Spinal cord (tissue), 9 donors: ENCODE measurements at regions not wholly inside any gene's neighbourhood (a gene's known extent, or its start where the extent isn't known, plus 50 kb on each side); places are given as distances from the start of the nearest gene placed in this dataset.
A peak's percentile ranks its signal among the peaks of the same experiment; 100 is the strongest.
"Not testable (repeated sequence)": the region's sequence is repeated elsewhere in the genome, so short reads cannot be mapped to it uniquely, and the experiment has no call there.

ENCODE experiments used
- DNase-seq, 6 donors: peaks; one replicate each; pipeline versions ENCODE4 v3.0.0 to v3.0.0-alpha.2; 2013 to 2015; ENCODE audit warnings: low spot score in 6 of 6, low read depth in 4 of 6
- H3K27ac ChIP-seq: one replicate; pipeline ENCODE4 v1.5.1; 2013; ENCODE audit warnings: low read depth, low read length, control low read depth
- H3K27me3 ChIP-seq: one replicate; pipeline ENCODE4 v1.6.1; 2013; ENCODE audit warnings: low read length; ENCODE audit not compliant: control insufficient read depth, insufficient read depth
- H3K36me3 ChIP-seq: one replicate; pipeline ENCODE4 v1.6.1; 2013; ENCODE audit warnings: low read length; ENCODE audit not compliant: control insufficient read depth, insufficient read depth
- H3K4me1 ChIP-seq: one replicate; pipeline ENCODE4 v1.6.1; 2013; ENCODE audit warnings: low read length; ENCODE audit not compliant: control insufficient read depth, insufficient read depth
- H3K4me3 ChIP-seq: one replicate; pipeline ENCODE4 v1.5.1; 2013; ENCODE audit warnings: low read depth, low read length, control low read depth
- H3K9me3 ChIP-seq: one replicate; pipeline ENCODE4 v1.6.1; 2013; ENCODE audit warnings: low read length; ENCODE audit not compliant: control insufficient read depth, insufficient read depth
- WGBS: methylation state at CpG from one replicate; pipeline ENCODE4 v1.1.5; 2013; ENCODE audit warnings: missing lambda C conversion rate; ENCODE audit not compliant: insufficient coverage; 5-methylcytosine and 5-hydroxymethylcytosine counted together
- donor health status: healthy.

DNA sequence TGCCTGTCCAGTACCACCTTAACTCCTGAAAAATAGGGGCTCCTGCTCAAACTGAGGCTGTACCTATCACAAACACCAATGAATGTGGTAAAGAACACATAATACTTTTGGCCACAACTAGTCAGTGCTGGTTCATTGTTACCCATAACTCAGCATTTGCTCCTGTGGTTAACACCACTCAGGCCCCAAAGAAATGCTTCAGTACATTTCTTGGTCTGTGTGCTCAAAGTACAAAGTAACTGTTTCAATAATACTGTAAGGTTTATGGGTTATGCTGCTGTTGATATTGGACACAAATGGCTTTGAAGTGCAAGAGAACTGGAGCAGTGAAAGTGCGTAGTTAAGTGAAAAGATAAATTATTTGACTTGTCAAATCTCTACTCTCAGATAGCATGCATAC is 95.0 kb upstream of the TACR1 start:
- Histone ChIP-seq H3K9me3 (no peaks in the 10 kb centered on the region), H3K27me3 (no peaks in the 10 kb centered on the region), H3K36me3 (no peaks in the 10 kb centered on the region), H3K4me3 (no peak overlapping the region), H3K27ac (no peak overlapping the region), H3K4me1 (no peaks in the 10 kb centered on the region)
- no peak for DNase-seq
- no CpG with 5 or more reads among the region's 1 CpG for WGBS

DNA sequence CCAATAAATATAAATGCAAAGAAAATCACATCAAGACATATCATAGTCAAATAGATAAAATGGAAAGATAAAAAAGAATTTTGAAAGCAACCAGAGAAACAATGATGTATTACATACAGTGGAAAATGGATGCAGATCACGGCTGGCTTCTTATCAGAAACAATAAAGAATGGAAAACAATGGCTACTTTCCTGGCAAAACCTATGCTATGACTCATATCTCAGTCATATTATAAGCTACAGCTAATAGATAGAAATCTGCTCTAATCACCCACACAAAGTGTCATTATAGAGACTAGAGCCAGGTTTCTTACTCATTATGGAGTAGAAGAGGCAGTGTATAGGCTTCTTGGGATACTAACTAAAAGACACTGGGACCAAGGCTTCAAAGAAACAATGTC is 93.5 kb upstream of the TACR1 start:
- Histone ChIP-seq H3K27ac (no peak overlapping the region), H3K27me3 (no peaks in the 10 kb centered on the region), H3K36me3 (no peaks in the 10 kb centered on the region), H3K9me3 (no peaks in the 10 kb centered on the region), H3K4me3 (no peak overlapping the region), H3K4me1 (no peaks in the 10 kb centered on the region)
- no peak for DNase-seq
- no CpG with 5 or more reads among the region's 1 CpG for WGBS

DNA sequence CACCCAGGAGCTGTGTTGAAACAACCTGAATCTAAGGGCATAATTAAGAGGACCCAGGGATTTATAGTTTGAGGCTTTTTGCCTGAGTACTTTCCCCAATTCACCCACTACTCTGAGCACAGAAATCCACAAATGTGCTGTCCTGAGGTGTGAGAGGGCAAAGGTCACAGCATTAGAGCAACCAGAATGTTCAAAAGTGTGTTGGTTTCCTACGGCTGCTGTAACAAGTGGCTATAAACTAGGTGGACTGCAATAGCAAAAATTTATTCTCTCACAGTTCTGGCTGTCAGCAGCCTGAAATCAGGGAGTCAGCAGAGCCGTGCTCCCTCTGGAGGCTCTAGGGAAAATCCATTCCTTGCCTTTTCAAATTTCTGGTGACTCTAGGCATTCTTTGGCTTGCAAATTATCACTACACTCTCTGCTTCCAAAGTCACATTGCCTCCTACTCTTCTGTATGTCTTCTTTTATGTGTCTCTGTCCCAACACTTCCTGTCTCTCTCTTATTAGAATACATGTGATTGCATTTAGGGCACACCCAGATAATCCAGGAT is 91.4 kb upstream of the TACR1 start:
- no peak overlapping the region for H3K27ac ChIP-seq
- no peaks in the 10 kb centered on the region for H3K36me3 ChIP-seq
- H3K4me1 ChIP-seq, result no peaks in the 10 kb centered on the region
- H3K4me3 ChIP-seq, result no peak overlapping the region
- no peaks in the 10 kb centered on the region for H3K27me3 ChIP-seq
- no peaks in the 10 kb centered on the region for H3K9me3 ChIP-seq
- WGBS, result 42% methylated on average over 2 of the region's 2 CpGs
- DNase-seq, result peak in 2 of 6 donors; percentile 40 to 50

DNA sequence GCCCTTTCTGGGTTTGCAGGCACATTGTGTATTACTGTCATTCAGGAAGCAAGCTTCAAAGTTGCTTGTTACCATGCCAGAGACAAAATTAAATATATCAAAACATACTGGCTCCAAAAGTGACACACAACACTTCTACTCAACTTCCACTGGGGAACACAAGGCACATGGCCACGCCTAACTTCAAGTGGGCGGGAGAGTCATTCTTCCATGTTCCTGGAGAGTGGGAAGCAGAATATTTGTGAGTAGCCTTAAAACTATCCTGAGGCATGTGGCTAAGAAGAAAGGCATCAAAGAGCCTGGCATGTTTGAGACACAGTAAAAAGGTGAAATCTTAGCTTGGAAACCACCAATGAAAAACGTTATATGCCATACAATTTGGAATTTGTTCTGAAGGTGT is 90.5 kb upstream of the TACR1 start:
- Histone ChIP-seq H3K36me3 (no peaks in the 10 kb centered on the region), H3K4me1 (no peaks in the 10 kb centered on the region), H3K4me3 (no peak overlapping the region), H3K27me3 (no peaks in the 10 kb centered on the region), H3K9me3 (no peaks in the 10 kb centered on the region), H3K27ac (no peak overlapping the region)
- DNase-seq, result no peak
- 100% methylated on average over 2 of the region's 3 CpGs for whole genome bisulfite sequencing

DNA sequence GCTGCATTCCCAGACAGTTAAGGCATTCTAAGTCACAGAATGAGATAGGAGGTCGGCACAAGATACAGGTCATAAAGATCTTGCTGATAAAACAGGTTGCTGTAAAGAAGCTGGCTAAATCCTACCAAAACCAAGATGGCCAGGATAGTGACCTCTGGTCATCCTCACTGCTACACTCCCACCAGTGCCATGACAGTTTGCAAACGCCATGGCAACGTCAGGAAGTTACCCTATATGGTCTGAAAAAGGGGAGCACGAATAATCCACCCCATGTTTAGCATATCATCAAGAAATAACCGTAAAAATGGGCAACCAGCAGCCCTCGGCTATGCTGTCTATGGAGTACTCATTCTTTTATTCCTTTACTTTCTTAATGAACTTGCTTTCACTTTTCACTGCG is 89.9 kb upstream of the TACR1 start:
- not testable (repeated sequence) for H3K36me3 ChIP-seq, H3K4me1 ChIP-seq, H3K27me3 ChIP-seq, H3K4me3 ChIP-seq, H3K27ac ChIP-seq, DNase-seq, H3K9me3 ChIP-seq
- WGBS, result 100% methylated on average over 2 of the region's 7 CpGs

DNA sequence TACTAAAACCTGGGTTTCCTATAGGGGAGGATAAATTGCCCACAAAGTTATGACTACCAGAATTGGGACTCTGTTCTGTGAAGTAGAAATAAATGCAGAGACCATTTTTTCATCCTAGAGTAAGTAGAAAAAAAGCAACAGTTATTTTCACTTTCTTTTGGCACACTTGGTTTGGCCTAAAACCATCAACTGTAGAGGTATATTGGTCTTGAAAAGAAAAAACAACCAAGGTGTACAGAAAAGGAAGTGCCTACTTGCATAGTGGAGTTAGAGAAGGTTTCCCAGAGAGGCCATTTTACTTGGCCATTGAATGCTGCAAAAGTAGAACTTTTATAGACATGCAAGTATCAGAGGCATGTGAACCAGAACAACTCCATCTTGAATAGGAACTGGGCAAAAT is 89.4 kb upstream of the TACR1 start:
- Histone ChIP-seq H3K4me3 (no peak overlapping the region), H3K9me3 (no peaks in the 10 kb centered on the region), H3K4me1 (no peaks in the 10 kb centered on the region), H3K36me3 (no peaks in the 10 kb centered on the region), H3K27me3 (no peaks in the 10 kb centered on the region), H3K27ac (no peak overlapping the region)
- DNase-seq, result no peak

DNA sequence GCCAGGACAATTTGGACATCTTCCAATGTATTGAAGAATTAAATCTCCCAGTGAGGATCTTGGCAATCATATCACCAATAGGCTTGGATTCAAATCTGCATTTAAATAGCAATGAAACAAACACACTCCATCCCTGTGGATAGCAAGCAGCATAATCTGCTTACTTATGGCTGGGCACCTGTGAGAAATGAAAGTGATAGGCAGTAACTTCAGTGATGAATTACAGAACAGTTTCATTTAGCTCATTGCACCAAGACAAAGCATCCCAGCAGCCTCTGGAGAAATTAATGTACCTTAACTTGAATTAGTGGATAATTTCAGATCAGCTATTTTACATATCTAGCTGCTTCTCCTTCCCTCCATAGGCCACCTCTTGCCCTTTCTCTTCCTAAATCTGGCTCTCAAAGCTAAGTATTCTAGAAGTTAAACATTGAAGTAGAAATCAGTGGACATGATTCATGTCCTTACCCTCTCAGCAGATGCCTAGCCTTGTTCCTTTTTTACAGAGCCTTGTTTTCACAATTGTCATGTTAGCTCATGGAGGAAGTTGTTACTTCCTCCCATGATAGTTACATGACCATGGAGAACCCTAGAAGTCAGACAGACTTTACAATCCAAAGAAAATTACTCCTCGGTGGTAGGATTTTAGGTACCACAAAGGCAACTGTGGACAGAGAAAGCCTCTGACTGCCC is 88.5 kb upstream of the TACR1 start:
- Histone ChIP-seq H3K36me3 (no peaks in the 10 kb centered on the region), H3K4me1 (no peaks in the 10 kb centered on the region), H3K4me3 (no peak overlapping the region), H3K27me3 (no peaks in the 10 kb centered on the region), H3K27ac (no peak overlapping the region), H3K9me3 (no peaks in the 10 kb centered on the region)
- 100% methylated on average over 1 of the region's 1 CpG for WGBS
- peak in 1 of 6 donors; percentile 31 for DNase-seq

DNA sequence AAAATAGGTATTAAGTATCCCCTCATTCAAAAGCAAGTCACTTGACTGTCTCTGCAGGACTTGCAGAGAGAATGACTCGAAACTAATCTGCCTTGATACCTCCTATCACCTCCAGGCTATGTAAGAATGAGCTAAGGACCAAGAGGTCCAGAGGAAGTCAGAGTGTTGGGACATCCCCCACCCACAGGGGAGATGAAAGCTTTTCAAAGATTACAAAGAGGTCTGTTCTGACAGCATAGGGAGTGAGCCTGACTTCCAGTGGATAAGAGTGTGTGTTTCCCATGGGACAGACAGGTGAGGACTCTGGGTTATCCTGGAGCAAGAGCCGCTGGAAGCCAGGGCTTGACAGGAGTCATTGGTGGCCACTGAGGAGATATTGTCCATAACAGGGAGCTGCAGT is 85.0 kb upstream of the TACR1 start:
- DNase-seq, result no peak
- no peaks in the 10 kb centered on the region for H3K27me3 ChIP-seq
- H3K9me3 ChIP-seq, result no peaks in the 10 kb centered on the region
- 93% methylated on average over 1 of the region's 2 CpGs for WGBS
- no peak overlapping the region for H3K4me3 ChIP-seq
- H3K27ac ChIP-seq, result no peak overlapping the region
- H3K4me1 ChIP-seq, result no peaks in the 10 kb centered on the region
- no peaks in the 10 kb centered on the region for H3K36me3 ChIP-seq

DNA sequence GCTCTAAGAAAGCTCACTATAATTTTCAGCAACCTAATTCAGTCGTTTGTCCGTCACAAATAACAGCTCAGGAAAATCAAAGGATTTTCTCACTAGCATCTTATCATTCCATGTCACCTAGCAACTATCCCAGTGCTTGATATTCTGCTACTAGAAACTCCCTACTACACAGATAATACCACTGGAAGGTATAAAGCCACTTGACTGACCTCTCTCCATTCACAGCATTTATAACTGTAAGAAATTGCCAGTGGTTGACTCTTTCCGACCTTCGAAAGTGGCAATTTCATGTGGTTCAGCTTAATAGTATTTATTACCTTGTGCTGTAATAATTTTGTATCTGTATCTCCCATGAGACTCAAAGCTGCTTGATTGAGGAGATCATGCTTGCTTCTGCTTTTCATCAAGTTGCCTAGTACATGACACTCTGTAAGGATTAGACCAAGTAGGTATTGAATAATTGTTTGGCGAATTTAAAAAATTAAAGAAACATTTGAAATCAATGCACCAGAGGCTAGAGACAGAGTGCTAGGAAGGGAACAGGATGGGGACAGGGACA is 79.6 kb upstream of the TACR1 start:
- peak in 1 of 6 donors; percentile 11 for DNase-seq
- Histone ChIP-seq H3K4me3 (no peak overlapping the region), H3K4me1 (no peaks in the 10 kb centered on the region), H3K27me3 (no peaks in the 10 kb centered on the region), H3K9me3 (no peaks in the 10 kb centered on the region), H3K27ac (no peak overlapping the region), H3K36me3 (no peaks in the 10 kb centered on the region)
- 47% methylated on average over 2 of the region's 5 CpGs for WGBS

DNA sequence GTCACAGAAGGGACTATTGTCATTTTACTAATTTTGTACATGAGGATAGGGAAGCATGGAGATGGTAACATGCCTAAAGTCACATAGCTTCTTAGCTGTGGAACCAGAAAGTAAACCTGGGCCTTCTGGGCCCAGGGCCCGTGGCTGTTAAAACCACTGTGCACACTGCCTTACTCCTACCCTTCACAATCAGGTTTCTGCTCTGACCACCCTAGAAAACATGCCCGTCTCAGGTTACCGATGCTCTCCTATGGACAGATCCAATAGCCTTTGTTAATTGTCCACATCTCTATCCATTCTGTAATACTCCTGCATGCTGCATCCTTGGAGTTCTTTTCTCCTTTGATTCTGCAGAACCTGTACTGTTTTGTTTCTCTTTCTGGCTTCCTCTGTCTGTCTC is 79.0 kb upstream of the TACR1 start:
- Histone ChIP-seq H3K36me3 (no peaks in the 10 kb centered on the region), H3K4me3 (no peak overlapping the region), H3K9me3 (no peaks in the 10 kb centered on the region), H3K4me1 (no peaks in the 10 kb centered on the region), H3K27me3 (no peaks in the 10 kb centered on the region), H3K27ac (no peak overlapping the region)
- WGBS, result 84% methylated on average over 3 of the region's 3 CpGs
- no peak for DNase-seq
